ENCODE measurements at regions not wholly inside any gene's neighbourhood (a gene's known extent, or its start where the extent isn't known, plus 50 kb on each side); places are given as distances from the start of the nearest gene placed in this dataset.

DNA sequence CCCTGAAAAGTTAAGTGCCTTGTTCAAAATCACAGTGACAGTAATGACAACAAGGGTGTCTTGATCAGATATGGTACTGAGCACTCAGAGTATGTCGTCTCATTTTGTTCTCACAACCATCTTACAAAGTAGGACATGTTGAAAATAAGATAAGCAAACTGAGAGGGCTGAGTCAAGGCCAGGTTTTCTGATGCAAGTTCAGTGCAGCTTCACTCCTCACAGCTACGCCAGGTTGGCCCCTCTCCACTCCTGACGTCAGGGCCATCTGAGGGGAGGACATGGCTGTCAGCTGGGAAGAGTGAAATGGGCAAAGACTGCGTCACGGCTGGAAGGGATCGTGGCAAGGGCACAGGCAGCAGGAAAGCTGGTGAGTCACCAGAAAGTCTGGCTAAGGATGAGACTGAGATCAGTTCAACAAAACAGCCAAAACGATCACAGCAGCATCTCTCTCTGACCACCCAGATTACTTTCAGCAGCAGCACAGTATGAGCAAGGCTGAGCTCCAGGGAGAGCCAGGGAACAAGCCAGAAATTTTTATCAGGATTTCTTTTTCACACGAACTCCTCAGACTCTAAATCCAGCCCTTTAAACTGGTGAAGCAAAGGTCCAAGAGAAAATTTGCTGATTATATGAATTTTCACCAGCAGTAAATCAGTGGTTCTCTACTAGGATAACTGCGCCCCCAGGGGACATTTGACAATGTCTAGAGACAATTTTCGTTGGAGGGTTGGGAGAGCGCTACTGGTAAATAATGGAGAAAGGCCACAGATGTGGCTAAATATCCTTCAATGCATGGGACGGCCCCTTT is 297.9 kb upstream of the AMIGO2 start:
- H3K9me2 ChIP-seq (replicated peaks; ENCODE audit: insufficient read depth, low read length): no peaks in the 10 kb centered on the region
- H3K9me3 ChIP-seq (ENCODE audit: insufficient read depth, low read length): no peaks in the 10 kb centered on the region
- no peaks in the 10 kb centered on the region for H3K79me2 ChIP-seq (ENCODE audit: insufficient read depth, low read length)
- H3K4me3 ChIP-seq (ENCODE audit: insufficient read depth, low read length, poor library complexity, severe bottlenecking): no peak overlapping the region
- H3K27me3 ChIP-seq (ENCODE audit: low read length): no peaks in the 10 kb centered on the region
- H2AFZ ChIP-seq (ENCODE audit: low read depth, low read length, severe bottlenecking): no peak overlapping the region
- H4K20me1 ChIP-seq (ENCODE audit: low read depth, low read length): no peaks in the 10 kb centered on the region
- no peak overlapping the region for H3K9ac ChIP-seq (ENCODE audit: low read length)
- H3K36me3 ChIP-seq (ENCODE audit: low read length): no peaks in the 10 kb centered on the region
- no peak overlapping the region for H3K27ac ChIP-seq (ENCODE audit: low read depth, low read length)
- H3F3A ChIP-seq (ENCODE audit: insufficient read depth): no peaks in the 10 kb centered on the region
- no peak overlapping the region for H3K4me2 ChIP-seq (ENCODE audit: low read depth, low read length, poor library complexity, severe bottlenecking)
- TF ChIP-seq, protein P1, sequence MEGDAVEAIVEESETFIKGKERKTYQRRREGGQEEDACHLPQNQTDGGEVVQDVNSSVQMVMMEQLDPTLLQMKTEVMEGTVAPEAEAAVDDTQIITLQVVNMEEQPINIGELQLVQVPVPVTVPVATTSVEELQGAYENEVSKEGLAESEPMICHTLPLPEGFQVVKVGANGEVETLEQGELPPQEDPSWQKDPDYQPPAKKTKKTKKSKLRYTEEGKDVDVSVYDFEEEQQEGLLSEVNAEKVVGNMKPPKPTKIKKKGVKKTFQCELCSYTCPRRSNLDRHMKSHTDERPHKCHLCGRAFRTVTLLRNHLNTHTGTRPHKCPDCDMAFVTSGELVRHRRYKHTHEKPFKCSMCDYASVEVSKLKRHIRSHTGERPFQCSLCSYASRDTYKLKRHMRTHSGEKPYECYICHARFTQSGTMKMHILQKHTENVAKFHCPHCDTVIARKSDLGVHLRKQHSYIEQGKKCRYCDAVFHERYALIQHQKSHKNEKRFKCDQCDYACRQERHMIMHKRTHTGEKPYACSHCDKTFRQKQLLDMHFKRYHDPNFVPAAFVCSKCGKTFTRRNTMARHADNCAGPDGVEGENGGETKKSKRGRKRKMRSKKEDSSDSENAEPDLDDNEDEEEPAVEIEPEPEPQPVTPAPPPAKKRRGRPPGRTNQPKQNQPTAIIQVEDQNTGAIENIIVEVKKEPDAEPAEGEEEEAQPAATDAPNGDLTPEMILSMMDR (IDR thresholded peaks at IDR 0.05; ENCODE audit: insufficient read depth, low read length, poor library complexity, severe bottlenecking): no peak
- no peak for TF ChIP-seq EZH2phosphoT487 (conservative IDR thresholded peaks at IDR 0.05; ENCODE audit: low read length)

DNA sequence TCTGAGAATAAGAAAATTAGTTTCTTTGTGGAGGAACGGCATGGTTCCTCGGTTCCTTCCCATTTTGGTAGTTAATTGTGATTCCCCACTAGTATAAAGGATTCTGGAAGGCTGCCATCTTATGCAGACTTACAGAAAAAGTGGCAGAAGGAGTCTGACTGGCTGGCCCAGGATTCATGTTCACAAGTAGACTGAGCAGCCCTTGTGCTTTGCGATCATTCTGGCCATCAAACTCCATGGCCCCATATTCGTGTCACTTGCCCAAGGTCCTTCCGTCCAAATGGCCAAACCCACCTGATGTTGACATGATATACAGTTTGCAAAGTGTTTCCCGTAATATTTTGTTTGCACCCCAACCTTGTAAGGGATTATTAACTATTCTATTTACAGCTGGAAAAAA is 297.2 kb upstream of the AMIGO2 start:
- Histone ChIP-seq H3K9me2 (replicated peaks; ENCODE audit: insufficient read depth, low read length) (no peaks in the 10 kb centered on the region), H3K9me3 (ENCODE audit: insufficient read depth, low read length) (no peaks in the 10 kb centered on the region), H3K27me3 (ENCODE audit: low read length) (no peaks in the 10 kb centered on the region), H2AFZ (ENCODE audit: low read depth, low read length, severe bottlenecking) (no peak overlapping the region), H3K4me3 (ENCODE audit: insufficient read depth, low read length, poor library complexity, severe bottlenecking) (no peak overlapping the region), H3K4me2 (ENCODE audit: low read depth, low read length, poor library complexity, severe bottlenecking) (no peak overlapping the region), H3K36me3 (ENCODE audit: low read length) (no peaks in the 10 kb centered on the region), H3K9ac (ENCODE audit: low read length) (no peak overlapping the region), H3K27ac (ENCODE audit: low read depth, low read length) (no peak overlapping the region), H3F3A (ENCODE audit: insufficient read depth) (no peaks in the 10 kb centered on the region), H4K20me1 (ENCODE audit: low read depth, low read length) (no peaks in the 10 kb centered on the region), H3K79me2 (ENCODE audit: insufficient read depth, low read length) (no peaks in the 10 kb centered on the region)
- TF ChIP-seq, protein P1 (IDR thresholded peaks at IDR 0.05; ENCODE audit: insufficient read depth, low read length, poor library complexity, severe bottlenecking): no peak
- no peak for TF ChIP-seq EZH2phosphoT487 (conservative IDR thresholded peaks at IDR 0.05; ENCODE audit: low read length)

- H3K9me3 ChIP-seq (ENCODE audit: insufficient read depth, low read length): no peaks in the 10 kb centered on the region
Observed at GRCh38 chr12:47373554-47374150, 293.9 kb upstream of the AMIGO2 start.

More at GRCh38 chr12:47373554-47374150, 293.9 kb upstream of the AMIGO2 start:
- Histone ChIP-seq H3K4me2 (ENCODE audit: low read depth, low read length, poor library complexity, severe bottlenecking) (no peak overlapping the region), H3K79me2 (ENCODE audit: insufficient read depth, low read length) (no peaks in the 10 kb centered on the region), H3K9ac (ENCODE audit: low read length) (no peak overlapping the region), H3K36me3 (ENCODE audit: low read length) (no peaks in the 10 kb centered on the region), H2AFZ (ENCODE audit: low read depth, low read length, severe bottlenecking) (no peak overlapping the region), H4K20me1 (ENCODE audit: low read depth, low read length) (no peaks in the 10 kb centered on the region), H3F3A (ENCODE audit: insufficient read depth) (no peaks in the 10 kb centered on the region), H3K4me3 (ENCODE audit: insufficient read depth, low read length, poor library complexity, severe bottlenecking) (no peak overlapping the region), H3K27ac (ENCODE audit: low read depth, low read length) (no peak overlapping the region), H3K9me2 (replicated peaks; ENCODE audit: insufficient read depth, low read length) (no peaks in the 10 kb centered on the region), H3K27me3 (ENCODE audit: low read length) (no peaks in the 10 kb centered on the region)
- TF ChIP-seq, protein P1 (IDR thresholded peaks at IDR 0.05; ENCODE audit: insufficient read depth, low read length, poor library complexity, severe bottlenecking): no peak
- TF ChIP-seq EZH2phosphoT487 (conservative IDR thresholded peaks at IDR 0.05; ENCODE audit: low read length): no peak
